ENCODE measurements at regions not wholly inside any gene's neighbourhood (a gene's known extent, or its start where the extent isn't known, plus 50 kb on each side); places are given as distances from the start of the nearest gene placed in this dataset.
"Not testable (repeated sequence)": the region's sequence is repeated elsewhere in the genome, so short reads cannot be mapped to it uniquely, and the experiment has no call there.

GRCh38 chr3:166510382-166510781 lies 673.2 kb upstream of the BCHE start:
- TF ChIP-seq POLR2AphosphoS5 (IDR thresholded peaks at IDR 0.05) = no peak

GRCh38 chr3:166500420-166500819 lies 663.2 kb upstream of the BCHE start:
- not testable (repeated sequence) for H3K9me2 ChIP-seq (ENCODE audit: insufficient read depth, low read length); H3K4me3 ChIP-seq (ENCODE audit: low read length); H2AFZ ChIP-seq (ENCODE audit: low read depth, low read length); H3K36me3 ChIP-seq (ENCODE audit: insufficient read depth, low read length); H3K27ac ChIP-seq (ENCODE audit: low read length); H3K9me3 ChIP-seq (ENCODE audit: low read length); H3K9ac ChIP-seq (ENCODE audit: low read length); H3K79me2 ChIP-seq (replicated peaks; ENCODE audit: insufficient read depth, low read length); H3K27me3 ChIP-seq (ENCODE audit: insufficient read depth, low read depth, low read length); H3K4me2 ChIP-seq (ENCODE audit: low read length); H4K20me1 ChIP-seq (ENCODE audit: insufficient read depth); H3F3A ChIP-seq (ENCODE audit: insufficient read depth, low read length, poor library complexity, severe bottlenecking)

More at GRCh38 chr3:166510382-166510781, 673.2 kb upstream of the BCHE start:
- no peak overlapping the region for H3K4me2 ChIP-seq (ENCODE audit: low read length)
- H3K36me3 ChIP-seq (ENCODE audit: insufficient read depth, low read length) = no peaks in the 10 kb centered on the region
- no peaks in the 10 kb centered on the region for H3K79me2 ChIP-seq (replicated peaks; ENCODE audit: insufficient read depth, low read length)
- H3K4me3 ChIP-seq (ENCODE audit: low read length) = no peak overlapping the region
- H3K27ac ChIP-seq (ENCODE audit: low read length) = no peak overlapping the region
- H3K9me2 ChIP-seq (ENCODE audit: insufficient read depth, low read length) = no peaks in the 10 kb centered on the region
- no peaks in the 10 kb centered on the region for H3K9me3 ChIP-seq (ENCODE audit: low read length)
- H4K20me1 ChIP-seq (ENCODE audit: insufficient read depth) = no peaks in the 10 kb centered on the region
- H3F3A ChIP-seq (ENCODE audit: insufficient read depth, low read length, poor library complexity, severe bottlenecking) = no peaks in the 10 kb centered on the region
- no peaks in the 10 kb centered on the region for H3K27me3 ChIP-seq (ENCODE audit: insufficient read depth, low read depth, low read length)
- H3K9ac ChIP-seq (ENCODE audit: low read length) = no peak overlapping the region
- no peak overlapping the region for H2AFZ ChIP-seq (ENCODE audit: low read depth, low read length)

GRCh38 chr3:166499636-166500035 lies 662.4 kb upstream of the BCHE start:
- no peak overlapping the region for H2AFZ ChIP-seq (ENCODE audit: low read depth, low read length)
- no peak overlapping the region for H3K9ac ChIP-seq (ENCODE audit: low read length)
- no peaks in the 10 kb centered on the region for H3K9me3 ChIP-seq (ENCODE audit: low read length)
- no peaks in the 10 kb centered on the region for H4K20me1 ChIP-seq (ENCODE audit: insufficient read depth)
- H3K4me3 ChIP-seq (ENCODE audit: low read length) = no peak overlapping the region
- no peaks in the 10 kb centered on the region for H3F3A ChIP-seq (ENCODE audit: insufficient read depth, low read length, poor library complexity, severe bottlenecking)
- H3K27me3 ChIP-seq (ENCODE audit: insufficient read depth, low read depth, low read length) = no peaks in the 10 kb centered on the region
- TF ChIP-seq RAD21 (conservative IDR thresholded peaks at IDR 0.05) (no peak), CTCF (IDR thresholded peaks at IDR 0.05; ENCODE audit: poor library complexity, severe bottlenecking) (no peak), POLR2AphosphoS5 (IDR thresholded peaks at IDR 0.05) (no peak), REST (IDR thresholded peaks at IDR 0.05; ENCODE audit: borderline replicate concordance) (no peak)
- H3K79me2 ChIP-seq (replicated peaks; ENCODE audit: insufficient read depth, low read length) = no peaks in the 10 kb centered on the region
- no peaks in the 10 kb centered on the region for H3K36me3 ChIP-seq (ENCODE audit: insufficient read depth, low read length)
- H3K27ac ChIP-seq (ENCODE audit: low read length) = no peak overlapping the region
- no peaks in the 10 kb centered on the region for H3K9me2 ChIP-seq (ENCODE audit: insufficient read depth, low read length)
- H3K4me2 ChIP-seq (ENCODE audit: low read length) = no peak overlapping the region

GRCh38 chr3:166498446-166498845 lies 661.2 kb upstream of the BCHE start:
- no peak overlapping the region for H3K4me3 ChIP-seq (ENCODE audit: low read length)
- no peaks in the 10 kb centered on the region for H3K9me2 ChIP-seq (ENCODE audit: insufficient read depth, low read length)
- no peaks in the 10 kb centered on the region for H3K27me3 ChIP-seq (ENCODE audit: insufficient read depth, low read depth, low read length)
- no peak for TF ChIP-seq SMC3 (conservative IDR thresholded peaks at IDR 0.05; ENCODE audit: poor library complexity)
- no peak overlapping the region for H3K9ac ChIP-seq (ENCODE audit: low read length)
- H3K4me2 ChIP-seq (ENCODE audit: low read length) = no peak overlapping the region
- H3K9me3 ChIP-seq (ENCODE audit: low read length) = no peaks in the 10 kb centered on the region
- H2AFZ ChIP-seq (ENCODE audit: low read depth, low read length) = no peak overlapping the region
- no peaks in the 10 kb centered on the region for H3K36me3 ChIP-seq (ENCODE audit: insufficient read depth, low read length)
- H3F3A ChIP-seq (ENCODE audit: insufficient read depth, low read length, poor library complexity, severe bottlenecking) = no peaks in the 10 kb centered on the region
- no peaks in the 10 kb centered on the region for H3K79me2 ChIP-seq (replicated peaks; ENCODE audit: insufficient read depth, low read length)
- H3K27ac ChIP-seq (ENCODE audit: low read length) = no peak overlapping the region
- H4K20me1 ChIP-seq (ENCODE audit: insufficient read depth) = no peaks in the 10 kb centered on the region

Measured in neural cell (in vitro differentiated cells).